Panc1 (cell line): ENCODE measurements at regions not wholly inside any gene's neighbourhood (a gene's known extent, or its start where the extent isn't known, plus 50 kb on each side); places are given as distances from the start of the nearest gene placed in this dataset.

ENCODE experiments used
- ATAC-seq: fragments of 200-7000 bp; cut with Tn5 transposase; 2 replicates; pipeline ENCODE4 v1.9.1; 2020; ENCODE audit warnings: mild to moderate bottlenecking, moderate library complexity
- BruUV-seq: library from RNA; stranded (reverse); fragments of 400-500 nt; replicated peaks from 2 replicates; lab custom pipeline; 2021; lab: Mats Ljungman, UMichigan
- CTCF ChIA-PET: fragments of 300-600 bp; sonication (Branson Sonifier 250); formaldehyde crosslinking; loops from one replicate; lab custom pipeline; 2022; ENCODE audit warnings: antibody characterized with exemption; lab: Charles Lee
- POLR2A ChIA-PET: fragments of 300-600 bp; sonication (Branson Sonifier 250); formaldehyde crosslinking; loops from one replicate; lab custom pipeline; 2022; ENCODE audit warnings: antibody characterized with exemption; lab: Charles Lee
- DNase-seq: peaks from one replicate; pipeline ENCODE4 v3.0.0-alpha.2; 2010; ENCODE audit warnings: low read depth, low spot score
- H3K27ac ChIP-seq: 2 replicates; pipeline ENCODE4 v1.5.1; 2011; ENCODE audit warnings: mild to moderate bottlenecking, low read length, inconsistent platforms
- H3K27me3 ChIP-seq: fragments of 200-500 bp; sonication (Bioruptor generic); 2 replicates; pipeline ENCODE4 v1.6.0; 2014; ENCODE audit warnings: low read length, inconsistent platforms; ENCODE audit not compliant: control insufficient read depth, insufficient read depth
- H3K36me3 ChIP-seq: fragments of 200-500 bp; sonication (Bioruptor generic); 2 replicates; pipeline ENCODE4 v1.5.1; 2014; ENCODE audit warnings: inconsistent platforms, mild to moderate bottlenecking, low read length, moderate library complexity; ENCODE audit not compliant: control insufficient read depth, insufficient read depth
- H3K4me1 ChIP-seq: 2 replicates; pipeline ENCODE4 v1.5.1; 2011; ENCODE audit warnings: inconsistent platforms, mild to moderate bottlenecking, low read length, moderate library complexity; ENCODE audit not compliant: control insufficient read depth, insufficient read depth
- H3K4me3 ChIP-seq, 2 experiments: 2 replicates each; pipeline ENCODE4 v1.5.1; 2011 to 2012; ENCODE audit warnings: low read depth in 2 of 2, low read length in 2 of 2, mild to moderate bottlenecking in 2 of 2, inconsistent platforms in 1 of 2, moderate library complexity in 1 of 2
- H3K9me3 ChIP-seq: fragments of 200-500 bp; sonication (Bioruptor generic); 2 replicates; pipeline ENCODE4 v1.5.1; 2014; ENCODE audit warnings: low read depth, mild to moderate bottlenecking, inconsistent platforms, low read length, moderate library complexity; ENCODE audit not compliant: control insufficient read depth, insufficient read depth
- CTCF ChIP-seq: fragments of 450-650 bp; IDR thresholded peaks from 2 replicates; pipeline ENCODE4 v1.5.1; 2017; ENCODE audit warnings: mild to moderate bottlenecking
- POLR2AphosphoS5 ChIP-seq: IDR thresholded peaks from 2 replicates; pipeline ENCODE4 v1.6.1; 2012; ENCODE audit warnings: mild to moderate bottlenecking, low read depth, low read length, moderate library complexity
- REST ChIP-seq, 2 experiments: IDR thresholded peaks; 2 replicates each; pipeline ENCODE4 v1.6.1; 2011 to 2012; ENCODE audit warnings: low read depth in 2 of 2, control low read depth in 1 of 2, low read length in 1 of 2, mild to moderate bottlenecking in 1 of 2, moderate library complexity in 1 of 2; ENCODE audit not compliant: insufficient read depth in 1 of 2
- SIN3A ChIP-seq: IDR thresholded peaks from 2 replicates; pipeline ENCODE4 v1.6.1; 2012; ENCODE audit warnings: low read depth, mild to moderate bottlenecking, low read length, moderate library complexity, borderline replicate concordance; ENCODE audit not compliant: insufficient read depth
- TCF7L2 ChIP-seq: IDR thresholded peaks from 2 replicates; pipeline ENCODE4 v1.6.1; 2011; ENCODE audit warnings: mild to moderate bottlenecking, low read depth, low read length, inconsistent platforms
- in situ Hi-C: cut with HindIII; loops from 2 replicates; pipeline ENCODE4 v1.10.0; 2016; ENCODE audit warnings: low sequenced_read_pairs, low pct_unique_long_range_greater_than_20kb
- intact Hi-C: fragments of 100-400 bp; cut with micrococcal nuclease; formaldehyde crosslinking; loops from one replicate; pipeline ENCODE4 v1.10.0; 2022; ENCODE audit not compliant: unreplicated experiment

DNA sequence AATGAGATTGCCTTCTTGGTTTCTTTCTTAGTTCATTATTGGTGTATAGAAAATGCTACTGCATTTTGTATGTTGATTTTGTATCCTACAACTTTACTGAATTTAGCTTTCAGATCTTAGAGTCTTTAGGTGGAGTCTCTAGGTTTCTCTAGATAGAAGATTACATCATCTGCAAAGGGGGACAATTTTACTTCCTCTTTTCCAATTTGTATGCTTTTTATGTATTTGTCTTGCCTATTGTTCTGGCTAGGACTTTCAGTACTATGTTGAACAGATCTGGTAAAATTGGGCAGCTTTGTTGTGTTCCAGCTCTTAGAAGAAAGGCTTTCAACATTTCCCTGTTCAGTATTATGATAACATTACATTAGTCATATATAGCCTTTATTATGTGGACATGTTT, 101.0 kb upstream of the SPRY2 start:
- Histone ChIP-seq H3K4me1 (no peaks in the 10 kb centered on the region), H3K27me3 (no peaks in the 10 kb centered on the region), H3K27ac (no peak overlapping the region), H3K4me3 (no peak overlapping the region), H3K36me3 (no peaks in the 10 kb centered on the region), H3K9me3 (no peaks in the 10 kb centered on the region)
- in situ Hi-C loops, result no loop called here
- TF ChIP-seq CTCF (no peak), POLR2AphosphoS5 (no peak), TCF7L2 (no peak)
- intact Hi-C loops, result no loop called here
- CTCF ChIA-PET, result no interaction called here
- DNase-seq (no peak), ATAC-seq (no peak)
- BruUV-seq, result no TSS peak
- POLR2A ChIA-PET, result no interaction called here

DNA sequence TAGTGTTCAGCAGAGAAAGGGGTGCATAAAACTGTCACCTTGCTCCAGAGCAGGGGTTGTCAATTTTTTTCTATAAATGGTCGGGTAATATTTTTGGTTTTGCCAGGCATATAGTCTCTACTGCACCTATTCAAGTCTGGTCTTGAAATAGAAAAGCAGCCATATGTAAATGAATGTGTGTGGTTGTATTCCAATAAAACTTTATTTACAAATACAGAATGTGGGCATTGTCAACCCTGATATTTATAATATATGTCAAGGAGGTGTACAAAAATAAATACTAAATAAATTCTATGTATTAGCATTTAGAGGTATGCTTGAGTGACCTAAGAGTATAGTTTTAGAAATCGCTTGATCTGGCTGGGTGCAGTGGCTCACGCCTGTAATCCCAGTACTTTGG, 97.6 kb upstream of the SPRY2 start:
- H3K4me3 ChIP-seq, result no peak overlapping the region
- no TSS peak for BruUV-seq
- no peak for DNase-seq
- ChIA-PET POLR2A (no interaction called here), CTCF (no interaction called here)
- ATAC-seq, result no peak
- intact Hi-C loops, result no loop called here
- in situ Hi-C loops, result no loop called here
- no peak overlapping the region for H3K27ac ChIP-seq
- H3K27me3 ChIP-seq, result no peaks in the 10 kb centered on the region
- H3K9me3 ChIP-seq, result no peaks in the 10 kb centered on the region
- TF ChIP-seq TCF7L2 (no peak), REST (IDR thresholded peaks at IDR 0.05; ENCODE audit: insufficient read depth in 1 of 2, low read depth in 2 of 2, low read length in 1 of 2) (no peak), CTCF (no peak), SIN3A (no peak), POLR2AphosphoS5 (no peak)
- H3K4me1 ChIP-seq, result no peaks in the 10 kb centered on the region
- H3K36me3 ChIP-seq, result no peaks in the 10 kb centered on the region
